Retina (tissue), 1 donor: ENCODE measurements at regions not wholly inside any gene's neighbourhood (a gene's known extent, or its start where the extent isn't known, plus 50 kb on each side); places are given as distances from the start of the nearest gene placed in this dataset.
"Not testable (repeated sequence)": the region's sequence is repeated elsewhere in the genome, so short reads cannot be mapped to it uniquely, and the experiment has no call there.

ENCODE experiments used
- DNase-seq: peaks from one replicate; pipeline ENCODE4 v3.0.0-alpha.2; 2016

DNA sequence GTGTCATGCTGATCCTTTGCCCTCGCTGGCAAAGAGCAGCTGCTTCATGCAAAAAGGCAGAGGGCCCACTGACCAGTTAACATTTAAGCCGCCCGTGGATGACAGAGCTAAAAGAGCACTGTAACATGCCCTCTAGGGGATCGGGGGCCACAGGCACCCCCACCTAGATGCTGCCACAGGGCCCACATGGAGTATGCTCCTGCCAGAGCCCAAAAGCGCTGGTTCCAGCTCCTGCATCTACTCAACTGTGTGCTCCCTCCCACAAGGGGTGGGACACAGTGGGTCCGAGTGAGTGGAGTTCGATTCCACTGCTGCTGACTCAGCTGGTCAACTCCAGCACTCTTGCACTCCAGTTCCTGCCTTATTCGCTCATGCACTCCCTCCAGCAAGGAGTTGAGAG is 199.8 kb upstream of the CNTNAP2 start:
- DNase-seq = no peak

DNA sequence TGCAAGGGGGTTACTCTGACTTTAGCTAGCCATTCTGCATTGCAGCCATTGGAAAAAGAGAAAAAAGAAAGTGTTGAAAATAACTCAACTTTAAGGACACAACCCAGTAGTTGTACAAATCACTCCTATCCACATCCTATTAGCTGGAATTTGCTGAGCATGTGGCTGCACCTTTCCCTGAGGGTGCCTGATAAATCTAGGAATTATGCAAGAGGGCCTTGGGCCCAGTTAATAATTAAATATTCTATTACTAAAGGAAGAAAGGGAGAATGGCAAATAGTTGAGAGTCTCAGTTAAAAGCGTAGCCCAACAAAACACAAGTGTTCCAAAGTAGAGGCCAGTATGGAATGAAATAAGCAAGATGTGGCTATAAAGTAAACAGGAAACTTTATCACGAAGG is 200.9 kb upstream of the CNTNAP2 start:
- DNase-seq = no peak

DNA sequence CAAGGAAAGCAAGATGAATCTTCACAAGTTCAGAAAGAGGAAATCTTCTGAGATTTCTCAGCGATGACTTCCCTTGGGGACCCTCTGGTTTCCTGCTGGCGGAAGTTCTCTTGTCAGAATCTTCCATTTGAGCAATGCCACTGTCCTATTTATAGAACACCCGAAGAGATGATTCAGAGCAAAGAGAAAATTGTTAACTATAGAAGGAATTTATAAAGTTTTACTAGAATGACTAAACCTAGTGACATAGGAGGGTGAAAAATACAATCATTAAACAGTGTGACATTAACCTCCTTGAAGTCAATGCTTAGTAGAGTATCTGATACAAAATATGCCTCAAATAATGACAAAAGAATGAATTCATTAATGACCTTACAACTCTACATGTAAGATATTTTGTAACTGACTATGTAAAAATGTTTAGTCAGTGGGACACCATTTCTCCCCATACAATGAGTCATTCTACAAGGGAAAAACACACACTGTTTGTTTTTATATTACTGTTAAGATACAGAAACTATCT is 206.5 kb upstream of the CNTNAP2 start:
- DNase-seq = no peak

GRCh38 chr7:145903658-145904057 is 212.9 kb upstream of the CNTNAP2 start:
- no peak for DNase-seq

- DNase-seq = no peak
These were observed 214.5 kb upstream of the CNTNAP2 start for GRCh38 chr7:145902123-145902522.

DNA sequence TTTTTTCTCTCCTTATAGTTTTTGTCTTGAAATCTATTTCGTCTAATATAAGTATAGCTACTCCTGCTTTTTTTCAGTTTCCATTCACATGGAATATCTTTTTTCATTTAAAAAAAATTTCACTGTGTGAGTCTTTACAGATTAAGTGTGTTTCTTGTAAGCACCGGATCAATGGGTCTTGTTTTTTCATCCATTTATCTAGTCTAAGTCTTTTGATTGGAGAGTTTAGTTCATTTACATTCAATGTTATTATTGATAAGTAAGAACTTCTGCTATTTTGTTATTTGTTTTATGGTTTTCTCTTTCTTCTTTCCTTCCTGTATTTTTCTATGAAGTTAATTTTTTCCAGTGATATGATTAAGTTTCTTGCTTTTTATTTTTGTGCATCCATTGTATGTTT is 216.7 kb upstream of the CNTNAP2 start:
- DNase-seq = no peak

DNA sequence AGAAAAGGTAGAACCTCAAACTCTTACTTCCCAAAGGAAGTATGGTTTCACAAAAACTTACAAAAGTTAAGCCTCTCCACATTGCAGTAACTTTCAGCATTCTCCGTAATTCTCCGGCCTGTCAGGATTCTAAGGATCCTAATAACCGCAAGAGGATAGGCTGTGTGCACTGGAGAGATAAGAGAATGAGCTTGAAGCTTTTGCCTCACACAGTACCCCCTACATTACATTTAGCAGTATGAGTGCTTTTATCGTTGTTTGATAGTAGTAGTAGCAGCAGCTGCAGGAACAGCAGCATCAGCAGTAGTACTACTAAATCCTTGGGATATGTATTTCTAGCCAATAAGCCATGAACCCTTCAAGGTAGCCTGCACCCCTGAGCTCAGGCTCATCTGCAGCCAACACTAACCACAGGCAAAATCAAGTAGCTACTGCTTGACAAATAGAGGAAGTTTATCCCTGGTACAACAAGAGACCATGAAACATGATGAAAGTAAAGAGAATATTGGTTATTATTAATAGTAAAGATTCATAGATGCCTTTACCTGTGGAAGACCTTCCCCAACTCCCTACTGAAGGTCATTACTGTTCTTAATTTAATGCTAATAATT is 222.6 kb upstream of the CNTNAP2 start:
- no peak for DNase-seq

- no peak for DNase-seq
These were observed 231.7 kb upstream of the CNTNAP2 start for GRCh38 chr7:145884716-145885514.

- no peak for DNase-seq
These were observed 240.2 kb upstream of the CNTNAP2 start for GRCh38 chr7:145876376-145876775.

DNA sequence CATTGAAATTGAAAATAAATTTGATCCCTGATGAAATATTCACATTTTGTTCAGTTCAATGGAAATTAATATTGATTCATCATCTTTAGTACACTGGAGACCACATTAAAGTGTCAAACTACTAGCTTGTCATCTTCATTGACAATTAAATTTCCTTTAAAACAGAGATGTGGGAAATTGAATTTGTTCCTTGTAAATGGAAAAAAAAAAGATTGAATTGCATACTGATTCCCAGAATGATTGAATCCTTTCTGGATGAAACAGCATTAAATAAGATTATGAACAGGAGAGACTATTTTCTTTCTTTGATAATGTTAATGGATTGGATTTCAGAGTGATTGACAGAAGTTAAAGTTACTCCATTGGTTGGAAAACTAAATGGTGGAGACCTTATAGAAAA is 241.3 kb upstream of the CNTNAP2 start:
- no peak for DNase-seq

- DNase-seq = no peak
These were observed 247.7 kb upstream of the CNTNAP2 start for GRCh38 chr7:145868935-145869334.

GRCh38 chr7:145862212-145862611 is 254.4 kb upstream of the CNTNAP2 start:
- DNase-seq = no peak

- no peak for DNase-seq
These were observed 255.8 kb upstream of the CNTNAP2 start for GRCh38 chr7:145860809-145861208.

DNA sequence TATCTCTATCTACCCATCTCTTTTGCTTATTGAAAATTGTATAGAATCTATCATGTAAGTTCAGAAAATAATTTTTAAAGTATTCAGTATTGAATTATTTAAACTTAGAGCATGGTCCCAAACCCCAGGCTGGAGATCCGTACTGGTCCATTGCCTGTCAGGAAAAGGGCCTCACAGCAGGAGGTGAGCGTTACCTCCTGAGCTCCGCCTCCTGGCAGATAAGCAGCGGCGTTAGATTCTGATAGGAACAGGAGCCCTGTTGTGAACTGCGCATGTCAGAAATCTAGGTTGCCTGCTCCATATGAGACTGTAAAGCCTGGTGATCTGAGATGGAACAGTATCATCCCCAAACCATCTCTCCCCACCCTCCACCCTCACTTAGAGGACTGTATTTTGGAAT is 266.0 kb upstream of the CNTNAP2 start:
- DNase-seq = no peak

DNA sequence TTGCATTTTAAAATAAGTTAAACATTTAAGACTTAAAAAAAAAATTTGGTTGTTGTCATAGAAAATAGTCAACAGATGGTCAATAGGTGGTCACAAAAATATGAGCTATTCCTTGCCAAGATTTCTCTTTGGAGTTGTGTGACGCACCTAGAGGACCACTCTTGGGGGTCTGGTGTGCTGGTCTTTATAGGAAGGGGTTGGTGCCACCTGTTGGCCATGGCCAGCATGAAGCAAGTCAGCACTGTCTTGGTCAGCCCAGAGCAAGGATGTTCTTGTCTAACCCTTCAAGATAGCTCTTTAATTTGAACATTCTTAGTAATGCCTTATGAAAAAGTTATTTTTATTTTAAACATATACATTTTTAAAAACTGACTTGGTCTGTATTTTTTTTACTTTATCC is 267.9 kb upstream of the CNTNAP2 start:
- no peak for DNase-seq

- no peak for DNase-seq
These were observed 271.3 kb upstream of the CNTNAP2 start for GRCh38 chr7:145845345-145845744.

- no peak for DNase-seq
These were observed 276.8 kb upstream of the CNTNAP2 start for GRCh38 chr7:145839814-145840213.

- DNase-seq = no peak
These were observed 284.9 kb upstream of the CNTNAP2 start for GRCh38 chr7:145831616-145832206.

GRCh38 chr7:145817687-145818086 is 298.9 kb upstream of the CNTNAP2 start:
- DNase-seq = no peak

GRCh38 chr7:145812218-145812617 is 304.4 kb upstream of the CNTNAP2 start:
- no peak for DNase-seq

GRCh38 chr7:145805496-145805895 is 311.1 kb upstream of the CNTNAP2 start:
- DNase-seq = not testable (repeated sequence)

DNA sequence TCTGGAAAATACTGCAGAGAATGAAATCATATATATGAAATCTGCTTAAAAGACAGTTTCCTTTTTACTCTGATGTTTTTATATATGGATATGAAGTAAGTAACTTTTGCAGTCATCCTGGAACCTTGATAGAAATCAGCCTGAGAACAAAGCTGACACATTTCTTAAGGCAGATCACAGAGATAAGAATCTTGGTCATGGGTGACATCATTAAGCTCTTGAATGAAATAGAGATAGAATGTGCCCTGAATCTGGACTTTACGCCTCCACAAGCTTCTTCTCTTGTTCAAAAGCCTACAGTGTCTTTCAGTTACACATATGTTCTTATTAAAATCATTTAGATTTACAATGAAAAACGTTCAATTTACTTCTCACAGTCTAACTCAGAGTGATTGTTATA is 319.1 kb upstream of the CNTNAP2 start:
- DNase-seq = no peak

DNA sequence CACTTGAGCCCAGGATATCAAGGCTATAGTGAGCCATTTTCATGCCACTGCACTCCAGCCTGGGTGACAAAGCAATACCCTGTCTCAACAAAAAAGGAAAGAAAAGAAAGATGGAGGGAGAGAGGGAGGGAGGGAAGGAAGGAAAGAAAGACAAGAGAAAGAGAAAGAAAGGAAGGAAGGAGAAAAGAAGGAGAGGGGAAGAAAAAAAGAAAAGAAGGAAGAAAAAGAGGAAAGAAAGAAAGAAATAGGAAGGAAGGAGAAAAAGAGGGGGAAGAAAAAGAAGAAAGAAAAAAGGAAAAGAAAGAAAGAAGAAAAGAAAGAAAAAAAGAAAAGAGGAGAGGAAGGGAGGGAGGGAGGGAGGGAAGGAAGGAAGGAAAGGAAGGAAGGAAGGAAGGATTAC is 321.5 kb upstream of the CNTNAP2 start:
- DNase-seq = no peak
